ENCODE measurements at regions not wholly inside any gene's neighbourhood (a gene's known extent, or its start where the extent isn't known, plus 50 kb on each side); places are given as distances from the start of the nearest gene placed in this dataset.
"Not testable (repeated sequence)": the region's sequence is repeated elsewhere in the genome, so short reads cannot be mapped to it uniquely, and the experiment has no call there.

- no TSS peak for BruUV-seq (replicated peaks)
- dilution Hi-C loops (cut with MboI; ENCODE audit: extremely low pct_ligation_motif_present, low sequenced_read_pairs) = no loop called here
Observed at GRCh38 chr6:167709196-167709595, 117.5 kb upstream of the AFDN start.

DNA sequence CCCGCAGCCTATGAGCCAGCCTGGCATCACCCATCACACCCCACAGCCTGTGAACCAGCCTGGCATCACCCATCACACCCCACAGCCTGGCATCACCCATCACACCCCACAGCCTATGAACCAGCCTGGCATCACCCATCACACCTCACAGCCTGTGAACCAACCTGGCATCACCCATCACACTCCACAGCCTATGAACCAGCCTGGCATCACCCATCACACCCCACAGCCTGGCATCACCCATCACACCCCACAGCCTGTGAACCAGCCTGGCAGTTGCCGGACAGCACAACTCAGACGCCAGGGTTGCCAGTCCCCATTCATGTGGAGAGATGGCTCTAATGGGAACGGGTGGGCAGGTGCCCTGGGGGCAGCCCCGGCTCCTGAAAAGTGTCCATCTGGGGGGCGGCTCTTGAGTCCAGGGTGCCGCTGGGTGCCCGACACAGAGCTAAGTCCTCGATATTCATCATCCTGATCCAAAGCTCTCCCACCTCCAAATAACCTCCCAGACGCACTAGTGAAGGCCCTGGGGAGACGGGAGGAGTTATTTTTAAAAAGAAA lies 116.9 kb upstream of the AFDN start:
- H3K36me3 ChIP-seq (ENCODE audit: control insufficient read depth in 2 of 2, extremely low read depth in 1 of 2, insufficient read depth in 2 of 2, low read length in 2 of 2); H4K20me1 ChIP-seq (replicated peaks; ENCODE audit: control insufficient read depth, extremely low read depth, insufficient read depth, low read length); H3K4me3 ChIP-seq (replicated peaks in 1 of 3; ENCODE audit: insufficient read depth in 1 of 3, low read depth in 1 of 3, low read length in 3 of 3); DNase-seq (ENCODE audit: low read depth, low spot score); H3K9me3 ChIP-seq (replicated peaks; ENCODE audit: control insufficient read depth, insufficient read depth, low read length); POLR2A ChIA-PET; BruUV-seq (replicated peaks); H3K27ac ChIP-seq (ENCODE audit: insufficient read depth, low read depth, low read length); CTCF ChIA-PET; H3K4me2 ChIP-seq (ENCODE audit: insufficient read depth, low read length); H3K79me2 ChIP-seq (ENCODE audit: control insufficient read depth, insufficient read depth, low read length); H3K27me3 ChIP-seq (ENCODE audit: control insufficient read depth in 2 of 2, insufficient read depth in 2 of 2, low read length in 2 of 2); H3K9ac ChIP-seq (replicated peaks; ENCODE audit: extremely low read depth, insufficient read depth, low read length); H3K9me1 ChIP-seq (replicated peaks; ENCODE audit: control insufficient read depth, extremely low read depth, insufficient read depth, low read length); dilution Hi-C loops (cut with MboI; ENCODE audit: extremely low pct_ligation_motif_present, low sequenced_read_pairs); FAIRE-seq; H2AFZ ChIP-seq (ENCODE audit: low read depth, low read length); H3K4me1 ChIP-seq (ENCODE audit: control insufficient read depth, extremely low read depth, insufficient read depth, low read length); intact Hi-C loops (cut with micrococcal nuclease): not testable (repeated sequence)

More at GRCh38 chr6:167709196-167709595, 117.5 kb upstream of the AFDN start:
- TF ChIP-seq GATA2 (IDR thresholded peaks at IDR 0.05; ENCODE audit: insufficient read depth, insufficient read length, low read depth, low read length) (no peak), POLR2AphosphoS5 (IDR thresholded peaks at IDR 0.05; ENCODE audit: insufficient read depth, low read depth, low read length) (no peak), POLR2A (IDR thresholded peaks at IDR 0.05; ENCODE audit: low read depth, low read length) (no peak), MYC (IDR thresholded peaks at IDR 0.05; ENCODE audit: low read depth, low read length) (no peak), MAX (IDR thresholded peaks at IDR 0.05; ENCODE audit: insufficient read depth, insufficient read length) (no peak), JUN (IDR thresholded peaks at IDR 0.05; ENCODE audit: borderline replicate concordance, insufficient read depth, insufficient read length, low read depth) (no peak)
- TF ChIP-seq, protein P1, sequence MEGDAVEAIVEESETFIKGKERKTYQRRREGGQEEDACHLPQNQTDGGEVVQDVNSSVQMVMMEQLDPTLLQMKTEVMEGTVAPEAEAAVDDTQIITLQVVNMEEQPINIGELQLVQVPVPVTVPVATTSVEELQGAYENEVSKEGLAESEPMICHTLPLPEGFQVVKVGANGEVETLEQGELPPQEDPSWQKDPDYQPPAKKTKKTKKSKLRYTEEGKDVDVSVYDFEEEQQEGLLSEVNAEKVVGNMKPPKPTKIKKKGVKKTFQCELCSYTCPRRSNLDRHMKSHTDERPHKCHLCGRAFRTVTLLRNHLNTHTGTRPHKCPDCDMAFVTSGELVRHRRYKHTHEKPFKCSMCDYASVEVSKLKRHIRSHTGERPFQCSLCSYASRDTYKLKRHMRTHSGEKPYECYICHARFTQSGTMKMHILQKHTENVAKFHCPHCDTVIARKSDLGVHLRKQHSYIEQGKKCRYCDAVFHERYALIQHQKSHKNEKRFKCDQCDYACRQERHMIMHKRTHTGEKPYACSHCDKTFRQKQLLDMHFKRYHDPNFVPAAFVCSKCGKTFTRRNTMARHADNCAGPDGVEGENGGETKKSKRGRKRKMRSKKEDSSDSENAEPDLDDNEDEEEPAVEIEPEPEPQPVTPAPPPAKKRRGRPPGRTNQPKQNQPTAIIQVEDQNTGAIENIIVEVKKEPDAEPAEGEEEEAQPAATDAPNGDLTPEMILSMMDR (IDR thresholded peaks at IDR 0.05; ENCODE audit: extremely low read depth in 1 of 2, insufficient read depth in 1 of 2, low read depth in 1 of 2, low read length in 2 of 2) = no peak
- Histone ChIP-seq H3K4me3 (replicated peaks in 1 of 3; ENCODE audit: insufficient read depth in 1 of 3, low read depth in 1 of 3, low read length in 3 of 3) (no peak overlapping the region), H3K27me3 (ENCODE audit: control insufficient read depth in 2 of 2, insufficient read depth in 2 of 2, low read length in 2 of 2) (peaks cover 0 to 2% of the 10 kb centered on the region in 2 experiments), H3K9me3 (replicated peaks; ENCODE audit: control insufficient read depth, insufficient read depth, low read length) (no peaks in the 10 kb centered on the region), H2AFZ (ENCODE audit: low read depth, low read length) (no peak overlapping the region), H3K79me2 (ENCODE audit: control insufficient read depth, insufficient read depth, low read length) (no peaks in the 10 kb centered on the region), H3K9me1 (replicated peaks; ENCODE audit: control insufficient read depth, extremely low read depth, insufficient read depth, low read length) (no peaks in the 10 kb centered on the region), H3K36me3 (ENCODE audit: control insufficient read depth in 2 of 2, extremely low read depth in 1 of 2, insufficient read depth in 2 of 2, low read length in 2 of 2) (no peaks in the 10 kb centered on the region), H3K27ac (ENCODE audit: insufficient read depth, low read depth, low read length) (no peak overlapping the region), H3K4me1 (ENCODE audit: control insufficient read depth, extremely low read depth, insufficient read depth, low read length) (no peaks in the 10 kb centered on the region), H4K20me1 (replicated peaks; ENCODE audit: control insufficient read depth, extremely low read depth, insufficient read depth, low read length) (no peaks in the 10 kb centered on the region), H3K4me2 (ENCODE audit: insufficient read depth, low read length) (no peak overlapping the region), H3K9ac (replicated peaks; ENCODE audit: extremely low read depth, insufficient read depth, low read length) (no peak overlapping the region)
- FAIRE-seq (no peak), DNase-seq (ENCODE audit: low read depth, low spot score) (no peak)
- intact Hi-C loops (cut with micrococcal nuclease) = no loop called here
- ChIA-PET CTCF (no interaction called here), POLR2A (no interaction called here)

All from endothelial cell of umbilical vein (primary cell).